MM.1S (cell line): ENCODE measurements at regions not wholly inside any gene's neighbourhood (a gene's known extent, or its start where the extent isn't known, plus 50 kb on each side); places are given as distances from the start of the nearest gene placed in this dataset.

Experiments
- DNase-seq: peaks from one replicate; pipeline ENCODE4 v3.0.0-alpha.2; 2015
- H2AFZ ChIP-seq: fragments of 300-600 bp; sonication (generic); 2 replicates; pipeline ENCODE4 v1.6.0; 2016; ENCODE audit warnings: antibody characterized with exemption, low read length
- H3F3A ChIP-seq: fragments of 300-600 bp; sonication (generic); 2 replicates; pipeline ENCODE4 v1.6.1; 2016; ENCODE audit warnings: mild to moderate bottlenecking, antibody characterized with exemption, low read length, moderate library complexity, mixed read lengths; ENCODE audit not compliant: insufficient read depth
- H3K27ac ChIP-seq: fragments of 300-600 bp; sonication (generic); 2 replicates; pipeline ENCODE4 v1.5.1; 2016; ENCODE audit warnings: mild to moderate bottlenecking, low read length
- H3K27me3 ChIP-seq: fragments of 300-600 bp; sonication (generic); replicated peaks from 2 replicates; pipeline ENCODE4 v1.6.0; 2016; ENCODE audit warnings: low read length; ENCODE audit not compliant: insufficient read depth
- H3K36me3 ChIP-seq: fragments of 300-600 bp; sonication (generic); replicated peaks from 2 replicates; pipeline ENCODE4 v1.6.1; 2016; ENCODE audit warnings: mild to moderate bottlenecking, low read length, mixed read lengths; ENCODE audit not compliant: insufficient read depth
- H3K4me1 ChIP-seq: fragments of 300-600 bp; sonication (generic); 2 replicates; pipeline ENCODE4 v1.6.1; 2016; ENCODE audit warnings: low read length, mixed read lengths
- H3K4me2 ChIP-seq: fragments of 300-600 bp; sonication (generic); 2 replicates; pipeline ENCODE4 v1.6.0; 2016; ENCODE audit warnings: low read depth, low read length
- H3K4me3 ChIP-seq: fragments of 300-600 bp; sonication (generic); 2 replicates; pipeline ENCODE4 v1.5.1; 2016; ENCODE audit warnings: low read length, mixed read lengths
- H3K79me2 ChIP-seq: fragments of 300-600 bp; sonication (generic); 2 replicates; pipeline ENCODE4 v1.6.1; 2016; ENCODE audit warnings: mixed run types, low read length, mixed read lengths
- H3K9ac ChIP-seq: fragments of 300-600 bp; sonication (generic); 2 replicates; pipeline ENCODE4 v1.6.1; 2016; ENCODE audit warnings: low read length, mixed read lengths
- H3K9me2 ChIP-seq: fragments of 300-600 bp; sonication (generic); replicated peaks from 2 replicates; pipeline ENCODE4 v1.6.1; 2016; ENCODE audit warnings: mild to moderate bottlenecking, low read length, mixed read lengths; ENCODE audit not compliant: insufficient read depth
- H3K9me3 ChIP-seq: fragments of 300-600 bp; sonication (generic); replicated peaks from 2 replicates; pipeline ENCODE4 v1.6.1; 2016; ENCODE audit warnings: mild to moderate bottlenecking, low read length, mixed read lengths; ENCODE audit not compliant: insufficient read depth
- H4K20me1 ChIP-seq: fragments of 300-600 bp; sonication (generic); 2 replicates; pipeline ENCODE4 v1.6.1; 2016; ENCODE audit warnings: mild to moderate bottlenecking, low read length, moderate library complexity, mixed read lengths; ENCODE audit not compliant: insufficient read depth
- CTCF ChIP-seq: fragments of 300-600 bp; sonication (generic); IDR thresholded peaks from 2 replicates; pipeline ENCODE4 v1.5.1; 2016; ENCODE audit warnings: antibody characterized with exemption, low read length, mixed read lengths
- EZH2 ChIP-seq: fragments of 300-600 bp; sonication (generic); optimal IDR thresholded peaks from 2 replicates; pipeline ENCODE3; 2017; ENCODE audit warnings: low read depth, mild to moderate bottlenecking, antibody characterized with exemption, low read length, mixed read lengths
- EZH2phosphoT487 ChIP-seq: fragments of 300-600 bp; sonication (generic); IDR thresholded peaks from 2 replicates; pipeline ENCODE4 v1.6.1; 2018; ENCODE audit warnings: antibody characterized with exemption, low read length

DNA sequence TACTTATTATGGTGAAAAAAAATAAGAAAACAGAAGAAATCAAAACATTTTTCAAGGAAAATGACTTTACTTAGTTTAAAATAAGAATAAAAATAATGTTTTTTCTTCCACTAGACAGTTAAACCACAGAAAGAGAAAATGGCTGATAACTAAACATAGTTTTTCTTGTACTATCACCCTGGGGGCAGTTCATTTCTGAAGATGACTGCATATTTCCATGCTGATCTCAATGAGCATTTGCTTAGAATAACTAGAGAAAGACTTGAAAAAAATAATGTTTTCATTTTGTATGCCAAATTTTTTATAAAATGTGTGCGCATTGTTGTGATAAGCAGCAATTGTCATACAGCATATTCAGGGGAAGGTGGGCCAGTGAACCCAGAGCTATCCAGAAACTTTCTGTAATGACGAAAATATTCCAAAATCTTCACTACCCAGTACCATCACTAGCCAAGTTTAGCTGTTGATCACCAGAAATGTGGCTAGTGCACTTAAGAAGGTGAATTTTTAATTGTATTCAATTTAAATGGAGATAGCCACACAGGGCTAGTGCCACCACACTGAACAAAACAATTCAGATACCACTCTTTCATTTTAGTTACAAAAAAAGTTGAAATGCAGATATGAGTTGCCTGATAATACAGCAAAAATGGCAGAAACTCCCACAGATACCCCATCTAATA is 513.4 kb upstream of the NETO1 start:
- H3K4me2 ChIP-seq: no peak overlapping the region
- H3K9me2 ChIP-seq: no peaks in the 10 kb centered on the region
- no peaks in the 10 kb centered on the region for H3K79me2 ChIP-seq
- H4K20me1 ChIP-seq: no peaks in the 10 kb centered on the region
- no peaks in the 10 kb centered on the region for H3K4me1 ChIP-seq
- H3K9me3 ChIP-seq: no peaks in the 10 kb centered on the region
- H2AFZ ChIP-seq: no peak overlapping the region
- no peaks in the 10 kb centered on the region for H3K36me3 ChIP-seq
- no peaks in the 10 kb centered on the region for H3K27me3 ChIP-seq
- DNase-seq: no peak
- H3K27ac ChIP-seq: no peak overlapping the region
- H3K4me3 ChIP-seq: no peak overlapping the region
- H3K9ac ChIP-seq: no peak overlapping the region
- TF ChIP-seq CTCF (no peak), EZH2phosphoT487 (no peak), EZH2 (no peak)
- H3F3A ChIP-seq: no peaks in the 10 kb centered on the region

DNA sequence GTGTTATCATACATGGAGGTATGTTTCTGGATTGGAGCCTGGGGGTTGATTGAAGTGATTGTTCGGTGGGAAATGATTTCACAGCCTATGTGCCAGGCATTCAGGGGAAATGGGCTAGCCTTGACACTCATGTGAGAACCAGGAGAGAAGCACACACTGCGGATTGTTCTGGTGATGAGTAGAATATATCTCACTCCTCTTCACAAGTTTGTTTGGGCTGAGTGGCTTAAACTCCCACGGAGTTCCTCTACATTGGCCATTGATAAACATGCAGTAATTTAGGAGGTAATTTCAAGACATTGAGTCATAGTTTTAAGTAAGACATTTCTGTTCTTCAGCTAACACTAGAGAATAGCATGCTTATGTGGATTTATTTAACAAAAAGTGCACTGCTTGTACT is 498.9 kb upstream of the NETO1 start:
- Histone ChIP-seq H3K27me3 (no peaks in the 10 kb centered on the region), H3K9me2 (no peaks in the 10 kb centered on the region), H2AFZ (no peak overlapping the region), H3F3A (no peaks in the 10 kb centered on the region), H3K4me2 (no peak overlapping the region), H3K27ac (no peak overlapping the region), H3K4me3 (no peak overlapping the region), H3K4me1 (no peaks in the 10 kb centered on the region), H3K9me3 (no peaks in the 10 kb centered on the region), H3K79me2 (no peaks in the 10 kb centered on the region), H3K9ac (no peak overlapping the region), H3K36me3 (no peaks in the 10 kb centered on the region), H4K20me1 (no peaks in the 10 kb centered on the region)
- TF ChIP-seq CTCF (no peak), EZH2 (no peak), EZH2phosphoT487 (no peak)
- no peak for DNase-seq

DNA sequence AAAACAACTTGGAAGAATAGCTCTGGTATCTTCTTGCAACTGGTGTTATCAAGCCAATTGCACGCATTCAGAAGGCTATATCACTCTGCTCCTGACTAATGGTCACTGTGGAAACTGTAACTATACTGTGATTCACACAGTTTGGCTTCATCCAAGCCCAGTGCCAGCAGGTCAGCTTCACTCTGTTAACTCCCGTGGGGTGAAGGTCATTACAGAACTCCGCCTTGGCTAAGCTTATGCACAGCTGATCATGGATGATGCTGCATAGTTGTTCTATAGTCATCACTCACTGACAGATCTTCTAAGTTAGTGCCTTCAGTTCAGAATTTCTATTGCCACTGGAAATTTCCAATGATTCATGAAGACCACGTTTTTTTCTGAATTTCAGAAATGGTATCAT is 497.2 kb upstream of the NETO1 start:
- Histone ChIP-seq H3K27ac (no peak overlapping the region), H3K9ac (no peak overlapping the region), H3K36me3 (no peaks in the 10 kb centered on the region), H3F3A (no peaks in the 10 kb centered on the region), H3K4me3 (no peak overlapping the region), H3K4me2 (no peak overlapping the region), H2AFZ (no peak overlapping the region), H3K9me3 (no peaks in the 10 kb centered on the region), H3K27me3 (no peaks in the 10 kb centered on the region), H3K4me1 (no peaks in the 10 kb centered on the region), H3K9me2 (no peaks in the 10 kb centered on the region), H4K20me1 (no peaks in the 10 kb centered on the region), H3K79me2 (no peaks in the 10 kb centered on the region)
- TF ChIP-seq EZH2 (no peak), CTCF (no peak), EZH2phosphoT487 (no peak)
- no peak for DNase-seq
